Prostate gland (tissue), 2 donors: ENCODE measurements at regions not wholly inside any gene's neighbourhood (a gene's known extent, or its start where the extent isn't known, plus 50 kb on each side); places are given as distances from the start of the nearest gene placed in this dataset.

Source experiments
- DNase-seq: peaks from one replicate; pipeline ENCODE4 v3.0.0-alpha.2; 2019; ENCODE audit warnings: low spot score
- H3K27ac ChIP-seq, 2 donors: fragments of 200-600 bp; sonication (generic); 2 replicates each; pipeline ENCODE4 v1.5.1; 2017 to 2019
- H3K27me3 ChIP-seq: fragments of 200-600 bp; sonication (generic); replicated peaks from 2 replicates; pipeline ENCODE4 v1.5.1; 2019; ENCODE audit not compliant: insufficient read depth
- H3K36me3 ChIP-seq, 2 donors: fragments of 200-600 bp; sonication (generic); 1 replicate in 1 of 2; 2 replicates in 1 of 2; pipeline versions ENCODE4 v1.5.1 to v1.8.1; 2017 to 2019
- H3K4me1 ChIP-seq: fragments of 200-600 bp; sonication (generic); replicated peaks from 2 replicates; pipeline ENCODE4 v1.5.1; 2019
- H3K4me3 ChIP-seq, 2 donors: fragments of 200-600 bp; sonication (generic); 2 replicates each; pipeline ENCODE4 v1.5.1; 2017 to 2019
- H3K9me3 ChIP-seq: fragments of 200-600 bp; sonication (generic); 2 replicates; pipeline ENCODE4 v1.5.1; 2017
- CTCF ChIP-seq, 4 experiments: fragments of 200-600 bp in 2 of 4; fragments of 450-650 bp in 2 of 4; sonication (generic) in 2 of 4; IDR thresholded peaks; 1 replicate in 3 of 4; 2 replicates in 1 of 4; pipeline ENCODE4 v1.5.1; 2016 to 2019; ENCODE audit warnings: antibody characterized with exemption in 4 of 4, mild to moderate bottlenecking in 2 of 4, moderate library complexity in 2 of 4
- POLR2A ChIP-seq: fragments of 450-650 bp; IDR thresholded peaks from one replicate; pipeline ENCODE4 v1.6.1; 2016; ENCODE audit warnings: antibody characterized with exemption, mild to moderate bottlenecking
- POLR2AphosphoS5 ChIP-seq: sonication (generic); formaldehyde crosslinking; IDR thresholded peaks from one replicate; pipeline ENCODE4 v1.6.1; 2017; ENCODE audit warnings: antibody characterized with exemption
- WGBS: methylation state at CpG from one replicate; pipeline ENCODE4 v1.1.5; 2018; 5-methylcytosine and 5-hydroxymethylcytosine counted together
- intact Hi-C: fragments of 100-400 bp; cut with DNase I; formaldehyde crosslinking; loops from one replicate; pipeline ENCODE4 v1.14.2; 2022

GRCh38 chr6:169998457-169998856, 247.0 kb downstream of the ERMARD start:
- Histone ChIP-seq H3K4me3 (no peak overlapping the region), H3K27ac (no peak overlapping the region), H3K27me3 (no peaks in the 10 kb centered on the region), H3K9me3 (no peaks in the 10 kb centered on the region), H3K4me1 (no peaks in the 10 kb centered on the region), H3K36me3 (no peaks in the 10 kb centered on the region)
- DNase-seq: no peak
- intact Hi-C loops: no loop called here
- 93% methylated on average over 7 of the region's 7 CpGs for WGBS
- TF ChIP-seq POLR2A: no peak
- no peak for TF ChIP-seq POLR2AphosphoS5
- TF ChIP-seq CTCF (IDR thresholded peaks at IDR 0.05): no peak

GRCh38 chr6:169997930-169998218, 246.5 kb downstream of the ERMARD start:
- no peak overlapping the region for H3K27ac ChIP-seq
- no peaks in the 10 kb centered on the region for H3K4me1 ChIP-seq
- intact Hi-C loops: no loop called here
- no peak for DNase-seq
- H3K9me3 ChIP-seq: no peaks in the 10 kb centered on the region
- H3K4me3 ChIP-seq: no peak overlapping the region
- no peaks in the 10 kb centered on the region for H3K27me3 ChIP-seq
- H3K36me3 ChIP-seq: no peaks in the 10 kb centered on the region
- WGBS: 83% methylated on average over 7 of the region's 7 CpGs
- TF ChIP-seq POLR2A (no peak), POLR2AphosphoS5 (no peak), CTCF (IDR thresholded peaks at IDR 0.05) (no peak)

GRCh38 chr6:169997187-169997929, 245.9 kb downstream of the ERMARD start:
- 88% methylated on average over 11 of the region's 11 CpGs for WGBS
- Histone ChIP-seq H3K4me3 (no peak overlapping the region), H3K27me3 (no peaks in the 10 kb centered on the region), H3K27ac (no peak overlapping the region), H3K9me3 (no peaks in the 10 kb centered on the region), H3K36me3 (no peaks in the 10 kb centered on the region), H3K4me1 (no peaks in the 10 kb centered on the region)
- DNase-seq: no peak
- intact Hi-C loops: no loop called here
- TF ChIP-seq POLR2AphosphoS5 (no peak), POLR2A (no peak), CTCF (IDR thresholded peaks at IDR 0.05) (no peak)

GRCh38 chr6:169996378-169997051, 245.1 kb downstream of the ERMARD start:
- no peaks in the 10 kb centered on the region for H3K9me3 ChIP-seq
- 79% methylated on average over 5 of the region's 5 CpGs for WGBS
- no peaks in the 10 kb centered on the region for H3K27me3 ChIP-seq
- H3K36me3 ChIP-seq: no peaks in the 10 kb centered on the region
- no peak for TF ChIP-seq CTCF (IDR thresholded peaks at IDR 0.05)
- TF ChIP-seq POLR2A: no peak
- no peak for TF ChIP-seq POLR2AphosphoS5
- no peak for DNase-seq
- H3K27ac ChIP-seq: no peak overlapping the region
- no peak overlapping the region for H3K4me3 ChIP-seq
- H3K4me1 ChIP-seq: no peaks in the 10 kb centered on the region
- intact Hi-C loops: no loop called here

GRCh38 chr6:169994739-169995138, 243.3 kb downstream of the ERMARD start:
- Histone ChIP-seq H3K36me3 (no peaks in the 10 kb centered on the region), H3K9me3 (no peaks in the 10 kb centered on the region), H3K27ac (no peak overlapping the region), H3K27me3 (no peaks in the 10 kb centered on the region), H3K4me3 (no peak overlapping the region), H3K4me1 (no peaks in the 10 kb centered on the region)
- intact Hi-C loops: no loop called here
- no peak for DNase-seq
- TF ChIP-seq CTCF (IDR thresholded peaks at IDR 0.05) (no peak), POLR2AphosphoS5 (no peak), POLR2A (no peak)
- 83% methylated on average over 8 of the region's 8 CpGs for WGBS
